ENCODE measurements at regions not wholly inside any gene's neighbourhood (a gene's known extent, or its start where the extent isn't known, plus 50 kb on each side); places are given as distances from the start of the nearest gene placed in this dataset.
A peak's percentile ranks its signal among the peaks of the same experiment; 100 is the strongest.

GRCh38 chr12:105667973-105668743 is 337.7 kb downstream of the C12orf75 start:
- DNase-seq (ENCODE audit: low read depth, low spot score), result no peak
- in situ Hi-C loops (cut with HindIII; ENCODE audit: low sequenced_read_pairs), result no loop called here
- no peak overlapping the region for H3K4me3 ChIP-seq (ENCODE audit: low read depth, low read length)
- TF ChIP-seq CTCF (IDR thresholded peaks at IDR 0.05; ENCODE audit: low read depth, low read length), result no peak

GRCh38 chr12:105670672-105671071 is 340.2 kb downstream of the C12orf75 start:
- no peak overlapping the region for H3K4me3 ChIP-seq (ENCODE audit: low read depth, low read length)
- no peak for TF ChIP-seq CTCF (IDR thresholded peaks at IDR 0.05; ENCODE audit: low read depth, low read length)
- DNase-seq (ENCODE audit: low read depth, low spot score), result peak; percentile 33
- in situ Hi-C loops (cut with HindIII; ENCODE audit: low sequenced_read_pairs), result no loop called here

DNA sequence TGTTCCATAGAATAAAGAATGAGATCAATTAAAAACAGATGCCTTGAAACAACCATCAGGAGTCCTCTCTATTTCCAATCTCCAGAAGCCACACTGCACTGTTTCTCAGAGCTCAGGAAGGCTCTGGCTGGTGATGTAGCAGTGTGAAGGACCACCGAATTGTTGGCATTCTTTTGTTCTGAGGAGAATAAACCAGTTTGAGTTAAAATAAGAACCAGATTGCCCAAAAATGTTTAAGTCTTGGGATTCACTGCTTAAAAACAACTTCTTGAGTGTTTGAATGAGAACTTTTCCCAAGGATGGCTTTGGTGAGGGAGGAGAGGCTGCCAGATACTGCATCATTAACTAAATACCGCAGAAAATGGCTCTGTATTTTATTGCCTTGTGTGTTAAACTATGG is 341.2 kb downstream of the C12orf75 start:
- no peak for TF ChIP-seq CTCF (IDR thresholded peaks at IDR 0.05; ENCODE audit: low read depth, low read length)
- in situ Hi-C loops (cut with HindIII; ENCODE audit: low sequenced_read_pairs), result no loop called here
- no peak overlapping the region for H3K4me3 ChIP-seq (ENCODE audit: low read depth, low read length)
- no peak for DNase-seq (ENCODE audit: low read depth, low spot score)

DNA sequence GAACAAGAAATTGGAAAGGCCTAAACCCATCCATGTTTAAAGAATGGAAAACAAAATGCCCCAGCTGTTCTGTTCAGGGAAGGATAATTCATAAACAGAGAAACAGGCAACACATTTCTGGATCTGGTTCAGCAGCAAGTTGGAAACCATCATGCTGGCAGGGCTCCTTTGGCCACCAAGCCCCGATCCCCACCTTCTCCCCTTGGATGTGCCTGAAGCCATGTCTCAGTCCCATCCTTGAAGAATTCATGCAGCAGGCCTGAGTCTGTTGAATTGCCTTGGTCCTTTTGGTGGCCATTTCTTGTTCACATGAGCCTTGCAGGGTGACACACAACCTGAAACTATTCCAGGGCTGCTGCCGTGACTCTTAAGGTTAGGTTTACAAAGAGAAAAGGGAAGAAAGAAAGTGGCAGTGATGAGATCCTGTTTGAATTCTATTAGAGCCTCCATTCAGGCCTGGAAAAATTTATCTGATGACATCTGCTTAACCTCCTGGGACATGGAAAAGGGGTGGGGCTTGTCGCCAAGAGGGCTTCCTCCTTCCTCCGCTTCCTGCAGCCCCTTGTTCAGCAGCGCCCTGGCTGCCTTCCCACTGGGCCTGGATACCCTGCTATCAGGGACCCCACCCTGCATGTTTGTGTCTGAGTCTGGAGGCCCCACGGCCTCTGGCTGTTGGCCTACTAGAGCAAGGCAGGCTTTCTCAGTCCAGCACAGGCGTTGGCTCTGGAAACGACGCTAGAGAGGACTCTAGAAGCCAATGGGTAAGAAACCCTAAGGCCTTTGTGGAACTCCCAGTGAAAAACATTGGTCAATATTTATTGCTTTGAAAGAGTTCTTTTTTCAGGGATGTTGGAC is 341.9 kb downstream of the C12orf75 start:
- no peak overlapping the region for H3K4me3 ChIP-seq (ENCODE audit: low read depth, low read length)
- no peak for TF ChIP-seq CTCF (IDR thresholded peaks at IDR 0.05; ENCODE audit: low read depth, low read length)
- in situ Hi-C loops (cut with HindIII; ENCODE audit: low sequenced_read_pairs), result no loop called here
- no peak for DNase-seq (ENCODE audit: low read depth, low spot score)

DNA sequence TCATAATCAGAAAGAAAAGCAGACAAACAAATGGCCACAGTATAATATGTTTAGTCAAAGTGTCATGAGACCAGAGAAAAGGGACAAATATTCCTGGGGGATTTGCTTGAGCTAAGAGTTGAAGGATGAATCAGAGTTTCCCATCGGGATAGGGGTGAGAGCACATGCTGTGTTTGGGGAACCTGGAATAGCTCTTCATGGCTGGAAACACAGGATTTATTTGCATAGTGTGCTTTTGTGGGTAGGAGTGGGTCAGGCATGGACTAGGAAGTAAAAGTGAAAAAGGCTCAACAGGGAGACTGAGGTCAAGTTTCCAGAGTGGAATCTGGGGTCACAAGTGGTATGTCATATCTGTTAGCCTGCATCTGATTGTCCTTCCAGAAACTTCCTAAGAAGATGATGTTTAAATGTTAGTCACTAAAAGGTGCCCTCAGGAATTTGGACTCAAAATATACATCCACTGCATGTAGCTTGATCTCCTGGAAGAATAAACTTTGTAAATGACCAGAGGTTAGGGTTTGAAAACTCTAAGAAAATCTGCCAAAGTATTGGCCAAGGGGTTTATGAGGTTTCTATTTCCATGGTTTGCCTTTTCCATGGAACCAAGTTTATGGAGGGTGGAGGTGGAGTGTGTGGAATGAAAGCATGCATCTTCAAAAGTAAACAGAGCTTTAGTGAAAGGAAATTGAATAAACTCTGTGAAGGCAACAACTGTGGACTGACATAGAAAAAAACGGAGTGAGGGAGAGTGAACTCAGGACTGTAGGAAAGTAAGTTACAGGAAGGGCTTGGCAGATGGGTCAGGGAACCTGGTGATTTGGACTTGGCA is 344.6 kb downstream of the C12orf75 start:
- H3K4me3 ChIP-seq (ENCODE audit: low read depth, low read length), result no peak overlapping the region
- no peak for TF ChIP-seq CTCF (IDR thresholded peaks at IDR 0.05; ENCODE audit: low read depth, low read length)
- in situ Hi-C loops (cut with HindIII; ENCODE audit: low sequenced_read_pairs), result no loop called here
- DNase-seq (ENCODE audit: low read depth, low spot score), result peak; percentile 47

DNA sequence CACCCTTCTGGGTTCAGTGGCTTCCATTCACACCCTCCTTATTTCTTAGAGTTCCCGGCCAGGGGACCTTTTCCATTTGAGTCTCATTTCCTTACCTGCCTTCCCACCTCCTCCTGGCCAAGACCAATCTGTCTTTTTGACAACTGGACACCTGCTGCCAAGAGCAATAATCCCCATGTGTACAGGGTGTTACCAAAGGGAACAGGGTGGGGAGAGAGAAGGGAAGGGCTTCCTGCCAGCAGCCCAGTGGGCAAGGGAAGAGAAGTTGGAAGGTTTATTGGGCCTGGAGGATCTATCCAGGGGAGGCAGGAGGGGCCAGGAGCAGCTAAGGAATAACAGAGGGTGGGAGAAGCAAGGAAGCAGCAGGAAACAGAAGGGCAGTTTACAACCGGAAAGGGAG is 346.2 kb downstream of the C12orf75 start:
- TF ChIP-seq CTCF (IDR thresholded peaks at IDR 0.05; ENCODE audit: low read depth, low read length), result no peak
- no peak overlapping the region for H3K4me3 ChIP-seq (ENCODE audit: low read depth, low read length)
- in situ Hi-C loops (cut with HindIII; ENCODE audit: low sequenced_read_pairs), result no loop called here
- DNase-seq (ENCODE audit: low read depth, low spot score), result no peak

Data from astrocyte of the spinal cord (primary cell).